ENCODE measurements at regions not wholly inside any gene's neighbourhood (a gene's known extent, or its start where the extent isn't known, plus 50 kb on each side); places are given as distances from the start of the nearest gene placed in this dataset.

GRCh38 chr12:115132905-115133304 is 448.9 kb upstream of the TBX3 start:
- intact Hi-C loops (cut with DNase I), result no loop called here
- no peak for DNase-seq

DNA sequence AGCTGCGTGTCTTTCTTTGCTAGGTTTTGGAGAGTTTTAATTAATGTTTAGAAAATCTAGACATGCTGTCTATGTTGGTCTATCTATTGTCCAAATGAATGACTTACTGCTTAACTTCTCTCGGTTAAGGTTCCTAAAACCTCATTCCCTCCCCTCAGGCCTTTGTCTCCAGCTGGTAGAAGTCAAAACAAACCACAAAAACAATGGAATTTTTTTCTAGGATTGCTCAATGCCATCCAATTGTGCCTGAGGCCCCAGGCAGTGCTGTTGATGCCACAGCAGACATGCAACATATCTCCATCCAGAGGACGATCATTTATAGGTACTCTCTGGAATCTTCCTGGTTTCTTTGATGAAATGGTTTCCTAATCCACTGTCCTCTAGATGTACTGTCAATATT is 448.2 kb upstream of the TBX3 start:
- intact Hi-C loops (cut with DNase I), result no loop called here

DNA sequence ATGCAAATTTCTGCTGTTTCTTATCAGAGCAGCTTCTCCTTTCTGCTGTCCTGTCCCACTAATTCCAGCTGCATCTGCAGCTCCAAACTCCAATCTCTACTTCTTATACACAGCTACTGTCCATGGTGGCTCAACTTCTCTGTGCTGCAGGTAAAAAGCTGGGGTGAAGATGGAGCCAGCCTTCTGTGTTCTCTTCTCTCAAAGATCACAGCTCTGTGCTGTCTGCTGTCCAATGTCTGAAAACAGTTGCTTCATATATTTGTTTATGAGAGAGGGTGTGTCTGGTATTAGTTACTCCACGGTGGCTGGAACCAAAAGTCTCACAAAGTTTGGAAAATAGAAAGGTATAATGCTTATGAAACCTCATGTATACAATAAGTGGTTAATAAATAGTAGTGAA is 445.8 kb upstream of the TBX3 start:
- DNase-seq, result no peak
- intact Hi-C loops (cut with DNase I), result no loop called here

More for the DNA sequence above, 448.2 kb upstream of the TBX3 start:
- DNase-seq, result no peak

DNA sequence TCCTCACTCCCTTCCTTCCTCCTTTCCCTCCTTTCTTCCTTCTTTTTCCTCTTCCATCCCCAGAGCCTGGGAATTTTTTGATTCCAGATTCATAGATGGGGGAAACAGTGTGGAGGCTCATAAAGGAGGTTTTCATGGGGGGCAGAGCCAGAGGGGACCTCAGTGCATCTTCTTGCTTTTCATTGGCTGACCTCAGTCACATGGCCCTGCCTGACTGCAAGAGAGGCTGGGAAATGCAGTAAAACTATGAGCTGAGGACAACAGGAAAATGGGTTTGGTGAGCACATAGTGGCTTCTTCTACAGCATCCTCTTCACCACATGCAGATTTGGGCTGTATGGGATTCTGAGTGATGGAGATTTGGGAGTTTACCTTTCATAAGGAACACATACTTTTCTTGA is 437.1 kb upstream of the TBX3 start:
- intact Hi-C loops (cut with DNase I), result no loop called here
- no peak for DNase-seq

DNA sequence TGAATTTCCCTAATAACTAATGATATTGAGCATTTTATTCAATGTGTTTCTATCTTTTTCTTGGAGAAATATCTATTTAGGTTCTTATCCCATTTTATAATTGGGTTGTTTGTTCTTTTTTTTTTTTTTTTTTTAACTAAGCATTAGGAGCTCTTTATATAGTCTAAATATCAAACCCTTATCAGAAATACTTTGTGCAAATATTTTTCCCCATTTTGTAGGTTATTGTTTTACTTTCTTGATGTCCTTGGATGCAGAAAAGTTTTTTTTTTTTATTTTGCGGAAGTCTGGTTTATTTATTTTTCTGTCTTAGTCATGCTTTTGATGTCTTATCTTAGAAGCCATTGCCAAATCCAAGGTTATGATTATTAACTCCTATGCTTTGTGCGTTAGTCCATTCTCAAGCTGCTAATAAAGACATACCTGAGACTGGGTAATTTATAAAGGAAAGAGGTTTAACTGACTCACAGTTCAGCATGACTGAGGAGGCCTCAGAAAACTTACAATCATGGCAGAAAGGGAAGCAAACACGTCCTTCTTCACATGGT is 434.3 kb upstream of the TBX3 start:
- DNase-seq, result no peak

DNA sequence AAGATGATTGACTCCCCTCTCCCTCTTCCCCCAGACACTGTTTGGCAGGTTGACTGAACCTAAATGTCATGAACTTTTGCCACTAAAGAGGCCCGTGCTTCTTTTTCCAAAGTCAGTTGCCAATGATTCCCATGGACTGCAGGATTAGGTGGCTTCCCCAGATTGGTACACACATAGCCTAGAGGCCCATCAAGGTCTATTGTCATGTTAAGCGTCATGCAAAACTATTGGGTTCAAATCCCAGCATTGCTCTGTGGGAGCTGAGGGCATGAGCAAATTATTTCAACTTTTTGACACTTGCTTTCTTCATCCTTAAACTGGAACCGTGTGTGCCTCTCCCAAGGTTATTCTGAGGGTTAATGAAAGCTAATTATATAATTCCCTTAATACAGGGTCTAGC is 430.2 kb upstream of the TBX3 start:
- DNase-seq, result no peak
- intact Hi-C loops (cut with DNase I), result no loop called here

More for the DNA sequence above, 434.3 kb upstream of the TBX3 start:
- intact Hi-C loops (cut with DNase I), result no loop called here

- DNase-seq, result no peak
- intact Hi-C loops (cut with DNase I), result no loop called here
These were observed 425.9 kb upstream of the TBX3 start for GRCh38 chr12:115109863-115110262.

DNA sequence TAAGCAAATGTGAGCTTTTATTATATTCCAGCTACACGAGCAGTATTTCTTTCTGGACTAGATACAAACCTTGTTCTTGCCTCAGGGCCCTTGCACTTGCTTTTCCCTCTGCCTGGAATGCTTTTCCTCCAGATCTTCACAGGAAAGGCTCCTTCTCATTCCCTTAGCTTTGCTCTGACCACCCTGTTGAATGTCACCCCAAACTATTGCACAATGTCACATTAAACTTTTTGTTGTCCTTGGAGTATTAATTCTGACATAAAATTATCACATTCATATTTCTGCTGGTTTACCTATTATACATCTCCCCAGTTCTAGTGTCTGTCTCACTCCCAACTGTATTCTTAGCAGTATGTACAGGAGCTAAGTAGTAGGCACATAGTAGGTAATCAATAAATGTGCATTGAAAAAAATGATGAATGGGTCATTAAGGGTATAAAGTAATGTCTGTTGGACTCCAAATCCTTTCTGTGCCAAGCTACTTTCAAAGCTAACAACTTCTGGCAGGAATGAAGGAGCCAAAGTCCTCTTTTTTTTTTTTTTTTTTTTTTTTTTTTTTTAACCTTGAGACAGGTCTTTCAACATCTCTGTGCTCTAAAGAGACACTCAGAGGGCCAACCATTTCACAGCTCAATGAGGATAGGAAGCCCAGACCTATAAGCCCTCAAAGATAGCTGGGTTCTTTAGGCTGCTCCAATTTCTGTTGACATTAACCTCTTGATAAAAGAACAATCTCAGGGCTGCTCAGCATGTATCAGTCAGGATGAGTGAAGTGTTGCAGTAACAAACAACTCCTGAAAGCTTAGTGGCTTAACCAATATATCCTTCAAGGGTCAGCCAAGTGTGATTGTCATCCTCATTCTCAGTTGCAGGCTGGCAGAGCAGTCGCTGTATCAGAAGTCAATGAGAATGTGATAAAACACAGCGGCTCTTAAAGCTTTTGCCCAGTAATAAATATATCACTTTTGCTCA is 424.4 kb upstream of the TBX3 start:
- DNase-seq, result no peak
- intact Hi-C loops (cut with DNase I), result no loop called here

DNA sequence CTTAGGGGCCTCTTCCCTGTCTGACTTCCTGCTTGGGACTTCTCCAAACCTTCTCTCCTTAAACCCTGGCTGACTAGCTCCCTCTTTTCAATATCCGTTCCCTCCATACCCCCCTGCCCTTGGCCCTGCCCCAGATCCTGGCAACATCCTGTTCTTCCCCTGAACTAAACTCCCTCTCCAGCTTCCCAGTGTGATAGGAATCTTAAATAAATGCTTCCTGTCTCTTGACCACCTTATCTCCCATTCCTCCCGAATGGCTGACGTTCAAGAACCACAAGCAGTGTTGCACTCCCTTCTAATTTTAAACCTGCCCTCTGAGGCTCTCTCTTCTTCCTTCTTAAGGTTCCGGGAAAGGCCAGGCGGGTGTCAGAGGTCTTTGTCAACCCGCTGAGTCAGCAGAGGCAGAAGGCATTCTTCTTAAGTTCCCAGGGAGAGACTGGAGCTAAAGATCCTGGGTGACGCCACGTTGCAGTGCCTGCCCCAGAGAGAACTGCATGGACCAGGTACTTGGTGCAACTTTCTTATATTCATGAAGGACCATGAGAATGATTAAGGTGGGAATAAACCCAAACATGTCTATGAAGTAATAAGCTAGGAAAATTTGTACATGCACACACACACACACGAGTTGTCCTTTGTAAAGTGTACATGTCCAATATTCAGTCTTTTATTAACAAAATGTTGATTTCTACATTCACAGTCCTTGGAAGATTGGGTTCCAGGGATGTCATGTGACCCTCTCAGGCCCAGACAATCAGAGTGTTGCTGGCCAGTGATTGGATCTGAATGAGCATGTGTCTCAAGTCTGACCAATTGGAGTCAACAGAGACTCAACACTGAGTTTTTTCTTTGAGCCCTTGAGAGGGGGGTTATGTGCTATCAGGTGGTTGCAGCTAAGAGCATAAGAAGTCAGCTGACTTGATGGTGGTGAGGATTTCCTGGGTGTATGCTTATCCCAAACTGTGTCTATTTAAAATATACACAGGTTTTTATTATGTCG is 420.2 kb upstream of the TBX3 start:
- peak in 8 of 42 donors; percentile 3 to 44 (median 12) for DNase-seq
- intact Hi-C loops (cut with DNase I), result no loop called here

GRCh38 chr12:115102450-115102849 is 418.5 kb upstream of the TBX3 start:
- DNase-seq, result no peak
- intact Hi-C loops (cut with DNase I), result no loop called here

DNA sequence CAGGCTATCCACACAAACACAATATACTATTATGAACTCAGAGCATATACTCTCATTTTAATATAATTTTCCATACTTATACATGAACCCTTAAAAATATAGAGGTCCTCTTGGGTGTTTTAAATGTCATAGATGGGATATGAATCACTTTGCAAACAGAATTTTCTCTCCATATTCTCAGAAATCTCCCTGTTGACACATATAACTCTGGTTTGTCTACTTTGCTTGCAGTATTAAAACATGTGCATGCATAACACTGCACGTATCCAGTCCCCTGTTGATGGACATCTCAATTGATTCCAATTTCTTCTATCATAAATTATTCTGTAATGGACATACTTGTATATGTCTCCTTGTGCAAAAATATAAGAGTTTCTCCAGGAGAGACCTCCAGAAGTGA is 417.5 kb upstream of the TBX3 start:
- no peak for DNase-seq
- intact Hi-C loops (cut with DNase I), result no loop called here

GRCh38 chr12:115097416-115097815 is 413.4 kb upstream of the TBX3 start:
- intact Hi-C loops (cut with DNase I), result no loop called here
- DNase-seq, result no peak

GRCh38 chr12:115096588-115097397 is 412.8 kb upstream of the TBX3 start:
- intact Hi-C loops (cut with DNase I), result no loop called here
- DNase-seq, result no peak

GRCh38 chr12:115095073-115095748 is 411.2 kb upstream of the TBX3 start:
- intact Hi-C loops (cut with DNase I), result no loop called here
- DNase-seq, result no peak

DNA sequence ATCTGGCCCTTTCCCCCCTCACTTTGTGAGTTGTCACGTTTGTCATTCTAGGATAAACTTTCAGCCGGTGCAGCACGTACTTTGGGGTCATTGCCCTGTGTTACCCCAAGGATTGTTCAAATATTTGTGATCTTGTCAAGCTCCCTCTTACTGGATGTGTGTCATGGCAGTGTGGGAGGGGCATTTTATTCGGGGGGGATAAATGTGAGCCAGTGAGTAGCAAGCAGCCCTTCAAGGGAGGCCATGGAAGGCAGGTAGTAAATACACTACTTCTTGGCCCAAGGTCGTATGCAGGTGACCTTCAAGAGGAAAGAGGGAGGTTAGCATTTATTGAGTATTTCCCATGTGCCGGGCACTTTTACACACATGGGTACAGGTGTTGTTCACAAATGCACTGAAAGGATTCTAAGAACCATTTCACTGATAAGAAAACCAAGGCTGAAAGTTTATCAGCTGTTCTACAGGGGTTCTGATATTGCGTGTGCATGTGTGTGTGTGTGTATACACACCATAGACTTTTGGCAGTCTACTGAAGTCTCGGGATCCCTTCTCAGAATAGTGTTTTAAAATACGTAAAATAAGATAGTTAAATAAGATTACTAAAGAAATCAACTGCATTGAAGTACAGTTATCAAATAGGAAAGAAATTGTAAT is 410.3 kb upstream of the TBX3 start:
- intact Hi-C loops (cut with DNase I), result no loop called here
- no peak for DNase-seq

- DNase-seq, result no peak
- intact Hi-C loops (cut with DNase I), result no loop called here
These were observed 409.3 kb upstream of the TBX3 start for GRCh38 chr12:115093261-115093660.

GRCh38 chr12:115090783-115091182 is 406.8 kb upstream of the TBX3 start:
- DNase-seq, result no peak
- intact Hi-C loops (cut with DNase I), result no loop called here
